GM23338 (cell line): ENCODE measurements at regions not wholly inside any gene's neighbourhood (a gene's known extent, or its start where the extent isn't known, plus 50 kb on each side); places are given as distances from the start of the nearest gene placed in this dataset.

Experiments used
- ATAC-seq: fragments of 200-7000 bp; cut with Tn5 transposase; 3 replicates; pipeline ENCODE4 v1.9.1; 2020
- DNase-seq: peaks from one replicate; pipeline ENCODE4 v3.0.0-alpha.2; 2015; ENCODE audit warnings: low spot score
- H2AFZ ChIP-seq: fragments of 200-600 bp; sonication (generic); 2 replicates; pipeline ENCODE4 v1.8.0; 2016; ENCODE audit warnings: antibody characterized with exemption, mild to moderate bottlenecking, moderate library complexity
- H3F3A ChIP-seq: fragments of 200-600 bp; sonication (generic); replicated peaks from 2 replicates; pipeline ENCODE4 v1.8.0; 2017; ENCODE audit warnings: antibody characterized with exemption, mixed run types, low read depth
- H3K27ac ChIP-seq: fragments of 200-600 bp; sonication (generic); 2 replicates; pipeline ENCODE4 v1.6.1; 2016; ENCODE audit warnings: low read depth
- H3K27me3 ChIP-seq: fragments of 200-600 bp; sonication (generic); 2 replicates; pipeline ENCODE4 v1.8.0; 2016; ENCODE audit warnings: mild to moderate bottlenecking, mixed run types, moderate library complexity; ENCODE audit not compliant: insufficient read depth
- H3K36me3 ChIP-seq: fragments of 200-600 bp; sonication (generic); 2 replicates; pipeline ENCODE4 v1.8.0; 2016; ENCODE audit warnings: mild to moderate bottlenecking; ENCODE audit not compliant: insufficient read depth
- H3K4me1 ChIP-seq: fragments of 200-600 bp; sonication (generic); 2 replicates; pipeline ENCODE4 v1.8.0; 2016; ENCODE audit warnings: mild to moderate bottlenecking, moderate library complexity; ENCODE audit not compliant: insufficient read depth
- H3K4me2 ChIP-seq: fragments of 200-600 bp; sonication (generic); 2 replicates; pipeline ENCODE4 v1.7.1; 2017; ENCODE audit warnings: mixed run types
- H3K4me3 ChIP-seq: fragments of 200-600 bp; sonication (generic); 2 replicates; pipeline ENCODE4 v1.6.1; 2016; ENCODE audit warnings: mixed run types
- H3K79me2 ChIP-seq: fragments of 200-600 bp; sonication (generic); replicated peaks from 2 replicates; pipeline ENCODE4 v1.8.0; 2017; ENCODE audit warnings: mild to moderate bottlenecking; ENCODE audit not compliant: insufficient read depth
- H3K9me2 ChIP-seq: fragments of 200-600 bp; sonication (generic); 2 replicates; pipeline ENCODE4 v1.8.0; 2017; ENCODE audit not compliant: insufficient read depth
- H4K20me1 ChIP-seq: fragments of 200-600 bp; sonication (generic); replicated peaks from 2 replicates; pipeline ENCODE4 v1.8.0; 2017; ENCODE audit warnings: mild to moderate bottlenecking; ENCODE audit not compliant: insufficient read depth
- H3K27ac Mint-ChIP-seq: 2 replicates; pipeline ENCODE4 v1.8.0; 2020; ENCODE audit warnings: inconsistent platforms, mild to moderate bottlenecking, moderate library complexity, mixed read lengths
- H3K27me3 Mint-ChIP-seq: 3 replicates; pipeline ENCODE4 v1.8.0; 2022; ENCODE audit warnings: low read depth, mild to moderate bottlenecking, moderate library complexity, mixed read lengths, inconsistent platforms; ENCODE audit not compliant: insufficient read depth, poor library complexity
- H3K36me3 Mint-ChIP-seq: 3 replicates; pipeline ENCODE4 v1.8.0; 2021; ENCODE audit warnings: low read depth, mild to moderate bottlenecking, inconsistent platforms, moderate library complexity, mixed read lengths
- H3K4me1 Mint-ChIP-seq: 3 replicates; pipeline ENCODE4 v1.8.0; 2020; ENCODE audit warnings: mild to moderate bottlenecking, inconsistent platforms, mixed read lengths
- H3K4me3 Mint-ChIP-seq: 3 replicates; pipeline ENCODE4 v1.8.0; 2021; ENCODE audit warnings: moderate library complexity, mild to moderate bottlenecking, inconsistent platforms, mixed read lengths
- H3K9me3 Mint-ChIP-seq: 3 replicates; pipeline ENCODE4 v1.8.0; 2020; ENCODE audit warnings: moderate library complexity, mild to moderate bottlenecking, inconsistent platforms, mixed read lengths
- EZH2phosphoT487 ChIP-seq: fragments of 200-600 bp; sonication (generic); IDR thresholded peaks from one replicate; pipeline ENCODE4 v1.8.1; 2018; ENCODE audit warnings: antibody characterized with exemption; ENCODE audit not compliant: unreplicated experiment
- NANOG ChIP-seq: IDR thresholded peaks from 2 replicates; pipeline ENCODE4 v1.6.1; 2016; ENCODE audit warnings: antibody characterized with exemption, borderline replicate concordance
- STAT1 ChIP-seq: IDR thresholded peaks from one replicate; pipeline ENCODE4 v1.6.1; 2016; ENCODE audit warnings: antibody characterized with exemption; ENCODE audit not compliant: unreplicated experiment
- ZNF114 ChIP-seq: fragments of 250-450 bp; sonication (Bioruptor Pico); IDR thresholded peaks from 2 replicates; pipeline ENCODE4 v1.5.0; 2020; ENCODE audit warnings: mild to moderate bottlenecking, moderate library complexity
- ZNF462 ChIP-seq: fragments of 250-450 bp; sonication (Bioruptor Pico); IDR thresholded peaks from 2 replicates; pipeline ENCODE4 v1.5.0; 2020; ENCODE audit warnings: mild to moderate bottlenecking, moderate library complexity
- TF ChIP-seq, protein P1 (sequence below): IDR thresholded peaks from one replicate; pipeline ENCODE4 v1.6.1; 2018; ENCODE audit warnings: antibody characterized with exemption; ENCODE audit not compliant: unreplicated experiment

DNA sequence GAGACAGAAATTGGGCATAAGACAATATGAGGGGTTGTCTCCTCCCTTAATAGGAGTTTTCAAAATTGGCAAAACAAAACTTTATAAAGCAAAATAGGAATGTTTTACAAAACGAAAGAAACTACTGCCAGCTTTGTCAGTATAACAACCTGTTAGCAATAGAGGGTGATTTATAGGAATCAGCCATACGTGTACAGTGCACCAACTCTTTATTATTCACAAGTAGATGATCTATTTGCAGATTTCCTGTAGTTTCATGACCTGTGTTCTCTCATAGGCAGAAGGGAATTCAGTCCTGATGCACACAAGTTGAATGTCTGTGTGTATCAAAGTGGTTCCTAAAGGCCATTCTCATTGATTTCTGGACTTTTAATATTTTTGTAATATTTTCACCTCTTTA, 116.3 kb downstream of the MFAP3L start (continued):
- TF ChIP-seq ZNF462 (CRISPR knock-in tag) = no peak
- no peak for TF ChIP-seq EZH2phosphoT487
- TF ChIP-seq STAT1 = no peak
- TF ChIP-seq, protein P1, sequence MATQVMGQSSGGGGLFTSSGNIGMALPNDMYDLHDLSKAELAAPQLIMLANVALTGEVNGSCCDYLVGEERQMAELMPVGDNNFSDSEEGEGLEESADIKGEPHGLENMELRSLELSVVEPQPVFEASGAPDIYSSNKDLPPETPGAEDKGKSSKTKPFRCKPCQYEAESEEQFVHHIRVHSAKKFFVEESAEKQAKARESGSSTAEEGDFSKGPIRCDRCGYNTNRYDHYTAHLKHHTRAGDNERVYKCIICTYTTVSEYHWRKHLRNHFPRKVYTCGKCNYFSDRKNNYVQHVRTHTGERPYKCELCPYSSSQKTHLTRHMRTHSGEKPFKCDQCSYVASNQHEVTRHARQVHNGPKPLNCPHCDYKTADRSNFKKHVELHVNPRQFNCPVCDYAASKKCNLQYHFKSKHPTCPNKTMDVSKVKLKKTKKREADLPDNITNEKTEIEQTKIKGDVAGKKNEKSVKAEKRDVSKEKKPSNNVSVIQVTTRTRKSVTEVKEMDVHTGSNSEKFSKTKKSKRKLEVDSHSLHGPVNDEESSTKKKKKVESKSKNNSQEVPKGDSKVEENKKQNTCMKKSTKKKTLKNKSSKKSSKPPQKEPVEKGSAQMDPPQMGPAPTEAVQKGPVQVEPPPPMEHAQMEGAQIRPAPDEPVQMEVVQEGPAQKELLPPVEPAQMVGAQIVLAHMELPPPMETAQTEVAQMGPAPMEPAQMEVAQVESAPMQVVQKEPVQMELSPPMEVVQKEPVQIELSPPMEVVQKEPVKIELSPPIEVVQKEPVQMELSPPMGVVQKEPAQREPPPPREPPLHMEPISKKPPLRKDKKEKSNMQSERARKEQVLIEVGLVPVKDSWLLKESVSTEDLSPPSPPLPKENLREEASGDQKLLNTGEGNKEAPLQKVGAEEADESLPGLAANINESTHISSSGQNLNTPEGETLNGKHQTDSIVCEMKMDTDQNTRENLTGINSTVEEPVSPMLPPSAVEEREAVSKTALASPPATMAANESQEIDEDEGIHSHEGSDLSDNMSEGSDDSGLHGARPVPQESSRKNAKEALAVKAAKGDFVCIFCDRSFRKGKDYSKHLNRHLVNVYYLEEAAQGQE = no peak

DNA sequence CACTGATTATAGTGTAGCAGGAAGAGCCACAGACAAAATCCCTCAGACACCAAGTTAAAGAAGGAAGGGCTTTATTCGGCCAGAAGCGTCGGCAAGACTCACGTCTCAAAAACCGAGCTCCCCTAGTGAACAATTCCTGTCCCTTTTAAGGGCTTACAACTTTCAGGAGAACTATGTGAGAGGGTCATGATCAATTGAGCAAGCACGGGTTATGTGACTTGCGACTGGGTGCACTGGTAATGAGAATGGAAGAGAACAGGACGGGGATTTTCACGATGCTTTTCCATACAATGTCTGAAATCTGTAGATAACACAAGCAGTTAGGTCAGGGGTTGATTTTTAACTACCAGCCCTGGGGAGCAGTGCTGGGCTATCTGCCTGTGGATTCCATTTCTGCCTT, 116.7 kb downstream of the MFAP3L start:
- Histone ChIP-seq H3K36me3 (no peaks in the 10 kb centered on the region), H3K79me2 (no peaks in the 10 kb centered on the region), H3K4me2 (no peak overlapping the region), H3K27me3 (no peaks in the 10 kb centered on the region), H2AFZ (no peak overlapping the region), H4K20me1 (no peaks in the 10 kb centered on the region), H3K27ac (no peak overlapping the region), H3K4me3 (no peak overlapping the region), H3F3A (no peaks in the 10 kb centered on the region), H3K9me2 (0 out of 2 replicates have a peak, but pooled peaks cover 4% of the 10 kb centered on the region), H3K4me1 (no peaks in the 10 kb centered on the region)
- Mint-ChIP-seq H3K4me3 (no peak overlapping the region), H3K27me3 (peaks cover 1% of the 10 kb centered on the region), H3K4me1 (no peaks in the 10 kb centered on the region), H3K36me3 (peaks cover 5% of the 10 kb centered on the region; the same call in 2 of the 3 replicates), H3K27ac (no peak overlapping the region; the same call in 1 of the 2 replicates), H3K9me3 (peaks cover 4% of the 10 kb centered on the region; the same call in 2 of the 3 replicates)
- ATAC-seq (no peak), DNase-seq (no peak)
- TF ChIP-seq ZNF462 (CRISPR knock-in tag) = no peak
- no peak for TF ChIP-seq ZNF114 (CRISPR knock-in tag)
- no peak for TF ChIP-seq EZH2phosphoT487
- no peak for TF ChIP-seq NANOG
